OCI-LY1 (cell line): ENCODE measurements at regions not wholly inside any gene's neighbourhood (a gene's known extent, or its start where the extent isn't known, plus 50 kb on each side); places are given as distances from the start of the nearest gene placed in this dataset.

Experiments
- EZH2 ChIP-seq: fragments of 200-600 bp; sonication (generic), shearing (Covaris generic); IDR thresholded peaks from 2 replicates; pipeline ENCODE4 v1.8.0; 2017; ENCODE audit warnings: borderline replicate concordance, mixed run types, mild to moderate bottlenecking, antibody characterized with exemption, low read length, moderate library complexity, mixed read lengths
- TF ChIP-seq, protein P1 (sequence below): fragments of 200-600 bp; sonication (generic), shearing (Covaris generic); IDR thresholded peaks from 2 replicates; pipeline ENCODE4 v1.5.1; 2017; ENCODE audit warnings: mild to moderate bottlenecking, antibody characterized with exemption, low read length, moderate library complexity, mixed read lengths

GRCh38 chr2:142463047-142463446, 332.2 kb upstream of the LRP1B start:
- TF ChIP-seq, protein P1, sequence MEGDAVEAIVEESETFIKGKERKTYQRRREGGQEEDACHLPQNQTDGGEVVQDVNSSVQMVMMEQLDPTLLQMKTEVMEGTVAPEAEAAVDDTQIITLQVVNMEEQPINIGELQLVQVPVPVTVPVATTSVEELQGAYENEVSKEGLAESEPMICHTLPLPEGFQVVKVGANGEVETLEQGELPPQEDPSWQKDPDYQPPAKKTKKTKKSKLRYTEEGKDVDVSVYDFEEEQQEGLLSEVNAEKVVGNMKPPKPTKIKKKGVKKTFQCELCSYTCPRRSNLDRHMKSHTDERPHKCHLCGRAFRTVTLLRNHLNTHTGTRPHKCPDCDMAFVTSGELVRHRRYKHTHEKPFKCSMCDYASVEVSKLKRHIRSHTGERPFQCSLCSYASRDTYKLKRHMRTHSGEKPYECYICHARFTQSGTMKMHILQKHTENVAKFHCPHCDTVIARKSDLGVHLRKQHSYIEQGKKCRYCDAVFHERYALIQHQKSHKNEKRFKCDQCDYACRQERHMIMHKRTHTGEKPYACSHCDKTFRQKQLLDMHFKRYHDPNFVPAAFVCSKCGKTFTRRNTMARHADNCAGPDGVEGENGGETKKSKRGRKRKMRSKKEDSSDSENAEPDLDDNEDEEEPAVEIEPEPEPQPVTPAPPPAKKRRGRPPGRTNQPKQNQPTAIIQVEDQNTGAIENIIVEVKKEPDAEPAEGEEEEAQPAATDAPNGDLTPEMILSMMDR: no peak
- TF ChIP-seq EZH2: no peak
